H1 (cell line): ENCODE measurements at regions not wholly inside any gene's neighbourhood (a gene's known extent, or its start where the extent isn't known, plus 50 kb on each side); places are given as distances from the start of the nearest gene placed in this dataset.

ENCODE experiments used
- NRF1 ChIP-seq: IDR thresholded peaks from 2 replicates; pipeline ENCODE4 v1.6.1; 2011; ENCODE audit warnings: mild to moderate bottlenecking, low read depth, low read length, improper control_type of control experiment
- PHF8 ChIP-seq: fragments of 200-600 bp; sonication (generic); conservative IDR thresholded peaks from 2 replicates; pipeline ENCODE4 v1.7.1; 2012; ENCODE audit warnings: low read depth, mild to moderate bottlenecking, inconsistent platforms, low read length, moderate library complexity
- POLR2AphosphoS5 ChIP-seq: IDR thresholded peaks from 2 replicates; pipeline ENCODE4 v1.6.1; 2011; ENCODE audit warnings: low read depth, low read length
- SIRT6 ChIP-seq: IDR thresholded peaks from one replicate; pipeline ENCODE4 v1.7.1; 2012; ENCODE audit warnings: low read length, inconsistent platforms
- SP1 ChIP-seq: IDR thresholded peaks from 2 replicates; pipeline ENCODE4 v1.6.1; 2011; ENCODE audit warnings: low read depth, low read length
- TF ChIP-seq, protein P1 (sequence below): IDR thresholded peaks from 2 replicates; pipeline ENCODE4 v1.6.1; 2012; ENCODE audit warnings: low read length, inconsistent platforms
- TF ChIP-seq, protein P2 (sequence below): fragments of 300-600 bp; sonication (generic); IDR thresholded peaks from 2 replicates; pipeline ENCODE4 v1.7.1; 2012; ENCODE audit warnings: low read length, moderate library complexity, mild to moderate bottlenecking, inconsistent platforms; ENCODE audit not compliant: insufficient replicate concordance

GRCh38 chr2:120851116-120851773 is 115.6 kb downstream of the GLI2 start (continued):
- TF ChIP-seq, protein P1, sequence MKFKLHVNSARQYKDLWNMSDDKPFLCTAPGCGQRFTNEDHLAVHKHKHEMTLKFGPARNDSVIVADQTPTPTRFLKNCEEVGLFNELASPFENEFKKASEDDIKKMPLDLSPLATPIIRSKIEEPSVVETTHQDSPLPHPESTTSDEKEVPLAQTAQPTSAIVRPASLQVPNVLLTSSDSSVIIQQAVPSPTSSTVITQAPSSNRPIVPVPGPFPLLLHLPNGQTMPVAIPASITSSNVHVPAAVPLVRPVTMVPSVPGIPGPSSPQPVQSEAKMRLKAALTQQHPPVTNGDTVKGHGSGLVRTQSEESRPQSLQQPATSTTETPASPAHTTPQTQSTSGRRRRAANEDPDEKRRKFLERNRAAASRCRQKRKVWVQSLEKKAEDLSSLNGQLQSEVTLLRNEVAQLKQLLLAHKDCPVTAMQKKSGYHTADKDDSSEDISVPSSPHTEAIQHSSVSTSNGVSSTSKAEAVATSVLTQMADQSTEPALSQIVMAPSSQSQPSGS, result no peak
- TF ChIP-seq, protein P2, sequence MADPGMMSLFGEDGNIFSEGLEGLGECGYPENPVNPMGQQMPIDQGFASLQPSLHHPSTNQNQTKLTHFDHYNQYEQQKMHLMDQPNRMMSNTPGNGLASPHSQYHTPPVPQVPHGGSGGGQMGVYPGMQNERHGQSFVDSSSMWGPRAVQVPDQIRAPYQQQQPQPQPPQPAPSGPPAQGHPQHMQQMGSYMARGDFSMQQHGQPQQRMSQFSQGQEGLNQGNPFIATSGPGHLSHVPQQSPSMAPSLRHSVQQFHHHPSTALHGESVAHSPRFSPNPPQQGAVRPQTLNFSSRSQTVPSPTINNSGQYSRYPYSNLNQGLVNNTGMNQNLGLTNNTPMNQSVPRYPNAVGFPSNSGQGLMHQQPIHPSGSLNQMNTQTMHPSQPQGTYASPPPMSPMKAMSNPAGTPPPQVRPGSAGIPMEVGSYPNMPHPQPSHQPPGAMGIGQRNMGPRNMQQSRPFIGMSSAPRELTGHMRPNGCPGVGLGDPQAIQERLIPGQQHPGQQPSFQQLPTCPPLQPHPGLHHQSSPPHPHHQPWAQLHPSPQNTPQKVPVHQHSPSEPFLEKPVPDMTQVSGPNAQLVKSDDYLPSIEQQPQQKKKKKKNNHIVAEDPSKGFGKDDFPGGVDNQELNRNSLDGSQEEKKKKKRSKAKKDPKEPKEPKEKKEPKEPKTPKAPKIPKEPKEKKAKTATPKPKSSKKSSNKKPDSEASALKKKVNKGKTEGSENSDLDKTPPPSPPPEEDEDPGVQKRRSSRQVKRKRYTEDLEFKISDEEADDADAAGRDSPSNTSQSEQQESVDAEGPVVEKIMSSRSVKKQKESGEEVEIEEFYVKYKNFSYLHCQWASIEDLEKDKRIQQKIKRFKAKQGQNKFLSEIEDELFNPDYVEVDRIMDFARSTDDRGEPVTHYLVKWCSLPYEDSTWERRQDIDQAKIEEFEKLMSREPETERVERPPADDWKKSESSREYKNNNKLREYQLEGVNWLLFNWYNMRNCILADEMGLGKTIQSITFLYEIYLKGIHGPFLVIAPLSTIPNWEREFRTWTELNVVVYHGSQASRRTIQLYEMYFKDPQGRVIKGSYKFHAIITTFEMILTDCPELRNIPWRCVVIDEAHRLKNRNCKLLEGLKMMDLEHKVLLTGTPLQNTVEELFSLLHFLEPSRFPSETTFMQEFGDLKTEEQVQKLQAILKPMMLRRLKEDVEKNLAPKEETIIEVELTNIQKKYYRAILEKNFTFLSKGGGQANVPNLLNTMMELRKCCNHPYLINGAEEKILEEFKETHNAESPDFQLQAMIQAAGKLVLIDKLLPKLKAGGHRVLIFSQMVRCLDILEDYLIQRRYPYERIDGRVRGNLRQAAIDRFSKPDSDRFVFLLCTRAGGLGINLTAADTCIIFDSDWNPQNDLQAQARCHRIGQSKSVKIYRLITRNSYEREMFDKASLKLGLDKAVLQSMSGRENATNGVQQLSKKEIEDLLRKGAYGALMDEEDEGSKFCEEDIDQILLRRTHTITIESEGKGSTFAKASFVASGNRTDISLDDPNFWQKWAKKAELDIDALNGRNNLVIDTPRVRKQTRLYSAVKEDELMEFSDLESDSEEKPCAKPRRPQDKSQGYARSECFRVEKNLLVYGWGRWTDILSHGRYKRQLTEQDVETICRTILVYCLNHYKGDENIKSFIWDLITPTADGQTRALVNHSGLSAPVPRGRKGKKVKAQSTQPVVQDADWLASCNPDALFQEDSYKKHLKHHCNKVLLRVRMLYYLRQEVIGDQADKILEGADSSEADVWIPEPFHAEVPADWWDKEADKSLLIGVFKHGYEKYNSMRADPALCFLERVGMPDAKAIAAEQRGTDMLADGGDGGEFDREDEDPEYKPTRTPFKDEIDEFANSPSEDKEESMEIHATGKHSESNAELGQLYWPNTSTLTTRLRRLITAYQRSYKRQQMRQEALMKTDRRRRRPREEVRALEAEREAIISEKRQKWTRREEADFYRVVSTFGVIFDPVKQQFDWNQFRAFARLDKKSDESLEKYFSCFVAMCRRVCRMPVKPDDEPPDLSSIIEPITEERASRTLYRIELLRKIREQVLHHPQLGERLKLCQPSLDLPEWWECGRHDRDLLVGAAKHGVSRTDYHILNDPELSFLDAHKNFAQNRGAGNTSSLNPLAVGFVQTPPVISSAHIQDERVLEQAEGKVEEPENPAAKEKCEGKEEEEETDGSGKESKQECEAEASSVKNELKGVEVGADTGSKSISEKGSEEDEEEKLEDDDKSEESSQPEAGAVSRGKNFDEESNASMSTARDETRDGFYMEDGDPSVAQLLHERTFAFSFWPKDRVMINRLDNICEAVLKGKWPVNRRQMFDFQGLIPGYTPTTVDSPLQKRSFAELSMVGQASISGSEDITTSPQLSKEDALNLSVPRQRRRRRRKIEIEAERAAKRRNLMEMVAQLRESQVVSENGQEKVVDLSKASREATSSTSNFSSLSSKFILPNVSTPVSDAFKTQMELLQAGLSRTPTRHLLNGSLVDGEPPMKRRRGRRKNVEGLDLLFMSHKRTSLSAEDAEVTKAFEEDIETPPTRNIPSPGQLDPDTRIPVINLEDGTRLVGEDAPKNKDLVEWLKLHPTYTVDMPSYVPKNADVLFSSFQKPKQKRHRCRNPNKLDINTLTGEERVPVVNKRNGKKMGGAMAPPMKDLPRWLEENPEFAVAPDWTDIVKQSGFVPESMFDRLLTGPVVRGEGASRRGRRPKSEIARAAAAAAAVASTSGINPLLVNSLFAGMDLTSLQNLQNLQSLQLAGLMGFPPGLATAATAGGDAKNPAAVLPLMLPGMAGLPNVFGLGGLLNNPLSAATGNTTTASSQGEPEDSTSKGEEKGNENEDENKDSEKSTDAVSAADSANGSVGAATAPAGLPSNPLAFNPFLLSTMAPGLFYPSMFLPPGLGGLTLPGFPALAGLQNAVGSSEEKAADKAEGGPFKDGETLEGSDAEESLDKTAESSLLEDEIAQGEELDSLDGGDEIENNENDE, result no peak
- no peak for TF ChIP-seq SIRT6
- TF ChIP-seq SP1, result no peak
- TF ChIP-seq POLR2AphosphoS5, result no peak
- no peak for TF ChIP-seq PHF8
- no peak for TF ChIP-seq NRF1
